ENCODE measurements at regions not wholly inside any gene's neighbourhood (a gene's known extent, or its start where the extent isn't known, plus 50 kb on each side); places are given as distances from the start of the nearest gene placed in this dataset.

- DNase-seq = no peak
Measured at GRCh38 chr17:71966459-71967313, 154.1 kb upstream of the SOX9 start.

GRCh38 chr17:71969500-71969899 is 151.3 kb upstream of the SOX9 start:
- no peak for DNase-seq

GRCh38 chr17:71970312-71970711 is 150.5 kb upstream of the SOX9 start:
- no peak for DNase-seq

- no peak for DNase-seq
Measured at GRCh38 chr17:71974051-71974450, 146.8 kb upstream of the SOX9 start.

- no peak for DNase-seq
Measured at GRCh38 chr17:71975331-71975801, 145.5 kb upstream of the SOX9 start.

- DNase-seq = no peak
Measured at GRCh38 chr17:71976011-71976649, 144.7 kb upstream of the SOX9 start.

GRCh38 chr17:71978435-71978834 is 142.4 kb upstream of the SOX9 start:
- no peak for DNase-seq

- no peak for DNase-seq
Measured at GRCh38 chr17:71980171-71980570, 140.6 kb upstream of the SOX9 start.

GRCh38 chr17:71983828-71984227 is 137.0 kb upstream of the SOX9 start:
- no peak for DNase-seq

GRCh38 chr17:71985111-71986039 is 135.4 kb upstream of the SOX9 start:
- DNase-seq = no peak

GRCh38 chr17:71986886-71987285 is 133.9 kb upstream of the SOX9 start:
- DNase-seq = no peak

- DNase-seq = no peak
Measured at GRCh38 chr17:71987634-71988033, 133.2 kb upstream of the SOX9 start.

- no peak for DNase-seq
Measured at GRCh38 chr17:71989117-71989516, 131.7 kb upstream of the SOX9 start.

- no peak for DNase-seq
Measured at GRCh38 chr17:71993363-71993762, 127.5 kb upstream of the SOX9 start.

GRCh38 chr17:71995590-71995989 is 125.2 kb upstream of the SOX9 start:
- no peak for DNase-seq

- DNase-seq = no peak
Measured at GRCh38 chr17:72004011-72004427, 116.8 kb upstream of the SOX9 start.

- DNase-seq = no peak
Measured at GRCh38 chr17:72004611-72005331, 116.0 kb upstream of the SOX9 start.

- DNase-seq = no peak
Measured at GRCh38 chr17:72005332-72006163, 115.3 kb upstream of the SOX9 start.

- no peak for DNase-seq
Measured at GRCh38 chr17:72008236-72008876, 112.5 kb upstream of the SOX9 start.

- no peak for DNase-seq
Measured at GRCh38 chr17:72011561-72011960, 109.3 kb upstream of the SOX9 start.

GRCh38 chr17:72021417-72022041 is 99.3 kb upstream of the SOX9 start:
- DNase-seq = no peak
